Sigmoid colon (tissue), 4 donors: ENCODE measurements at regions not wholly inside any gene's neighbourhood (a gene's known extent, or its start where the extent isn't known, plus 50 kb on each side); places are given as distances from the start of the nearest gene placed in this dataset.

Experiments used
- POLR2A ChIP-seq, 2 donors: fragments of 450-650 bp; IDR thresholded peaks; one replicate each; pipeline ENCODE4 v1.6.1; 2016; ENCODE audit warnings: antibody characterized with exemption in 2 of 2, mild to moderate bottlenecking in 2 of 2, moderate library complexity in 2 of 2
- POLR2AphosphoS5 ChIP-seq, 4 donors: sonication (generic); formaldehyde crosslinking; IDR thresholded peaks; one replicate each; pipeline ENCODE4 v1.6.1; 2017; ENCODE audit warnings: antibody characterized with exemption in 4 of 4
- TF ChIP-seq, protein P1 (sequence below), 4 experiments: fragments of 450-650 bp in 3 of 4; fragments of 200-600 bp in 1 of 4; IDR thresholded peaks; one replicate each; pipeline ENCODE4 v1.5.1; 2016 to 2019; ENCODE audit warnings: antibody characterized with exemption in 4 of 4, mild to moderate bottlenecking in 3 of 4, moderate library complexity in 2 of 4

DNA sequence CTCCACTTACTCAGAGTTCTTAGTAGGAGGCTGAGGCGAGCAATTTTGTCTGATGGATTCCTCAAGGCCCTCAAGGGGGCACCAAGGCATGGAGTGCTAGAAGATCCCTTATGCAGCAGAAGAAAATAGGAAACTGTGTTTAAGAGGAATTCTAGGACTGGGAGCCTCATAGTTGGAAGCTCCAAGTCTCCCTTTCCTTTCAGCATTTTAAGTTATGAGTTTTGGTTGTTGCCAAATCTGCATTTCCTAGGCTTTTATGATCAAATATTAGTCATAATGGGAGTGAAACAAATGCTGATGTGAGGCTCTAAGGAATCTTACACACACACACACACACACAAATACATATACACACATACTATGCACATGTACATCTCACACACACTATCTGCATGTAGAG, 714.0 kb downstream of the UTRN start:
- TF ChIP-seq, protein P1, sequence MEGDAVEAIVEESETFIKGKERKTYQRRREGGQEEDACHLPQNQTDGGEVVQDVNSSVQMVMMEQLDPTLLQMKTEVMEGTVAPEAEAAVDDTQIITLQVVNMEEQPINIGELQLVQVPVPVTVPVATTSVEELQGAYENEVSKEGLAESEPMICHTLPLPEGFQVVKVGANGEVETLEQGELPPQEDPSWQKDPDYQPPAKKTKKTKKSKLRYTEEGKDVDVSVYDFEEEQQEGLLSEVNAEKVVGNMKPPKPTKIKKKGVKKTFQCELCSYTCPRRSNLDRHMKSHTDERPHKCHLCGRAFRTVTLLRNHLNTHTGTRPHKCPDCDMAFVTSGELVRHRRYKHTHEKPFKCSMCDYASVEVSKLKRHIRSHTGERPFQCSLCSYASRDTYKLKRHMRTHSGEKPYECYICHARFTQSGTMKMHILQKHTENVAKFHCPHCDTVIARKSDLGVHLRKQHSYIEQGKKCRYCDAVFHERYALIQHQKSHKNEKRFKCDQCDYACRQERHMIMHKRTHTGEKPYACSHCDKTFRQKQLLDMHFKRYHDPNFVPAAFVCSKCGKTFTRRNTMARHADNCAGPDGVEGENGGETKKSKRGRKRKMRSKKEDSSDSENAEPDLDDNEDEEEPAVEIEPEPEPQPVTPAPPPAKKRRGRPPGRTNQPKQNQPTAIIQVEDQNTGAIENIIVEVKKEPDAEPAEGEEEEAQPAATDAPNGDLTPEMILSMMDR (IDR thresholded peaks at IDR 0.05), result no peak
- TF ChIP-seq POLR2A (IDR thresholded peaks at IDR 0.05) (no peak), POLR2AphosphoS5 (IDR thresholded peaks at IDR 0.05) (no peak)
